K562 (cell line): ENCODE measurements at regions not wholly inside any gene's neighbourhood (a gene's known extent, or its start where the extent isn't known, plus 50 kb on each side); places are given as distances from the start of the nearest gene placed in this dataset.

Experiments
- ILK ChIP-seq: fragments of 450-650 bp; IDR thresholded peaks from 2 replicates; pipeline ENCODE4 v1.6.1; 2016; ENCODE audit warnings: missing genetic modification characterization, low read depth, mild to moderate bottlenecking, missing compliant biosample characterization, moderate library complexity, borderline replicate concordance
- REST ChIP-seq, 2 experiments: fragments of 450-650 bp; formaldehyde crosslinking in 1 of 2; IDR thresholded peaks; 2 replicates each; pipeline versions ENCODE4 v1.4.0 to v1.6.1; 2014 to 2020; ENCODE audit warnings: mild to moderate bottlenecking in 2 of 2, borderline replicate concordance in 1 of 2, low read depth in 1 of 2
- RNF2 ChIP-seq: sonication (generic); IDR thresholded peaks from 2 replicates; pipeline ENCODE4 v1.6.1; 2016
- SPI1 ChIP-seq: IDR thresholded peaks from 2 replicates; pipeline ENCODE4 v1.6.1; 2011; ENCODE audit warnings: low read depth, low read length, control low read depth, borderline replicate concordance
- USF1 ChIP-seq: sonication (generic); formaldehyde crosslinking; IDR thresholded peaks from 2 replicates; pipeline ENCODE4 v1.9.0; 2022; ENCODE audit warnings: mild to moderate bottlenecking, missing genetic modification reagents

GRCh38 chr6:10141746-10142443 lies 273.0 kb downstream of the TFAP2A start:
- TF ChIP-seq RNF2 (no peak), SPI1 (no peak), ILK (no peak), USF1 (no peak), REST (IDR thresholded peaks at IDR 0.05; ENCODE audit: borderline replicate concordance) (no peak), REST (CRISPR knock-in tag; IDR thresholded peaks at IDR 0.05; ENCODE audit: low read depth) (no peak)
